Amygdala (tissue), 56 donors: ENCODE measurements at regions not wholly inside any gene's neighbourhood (a gene's known extent, or its start where the extent isn't known, plus 50 kb on each side); places are given as distances from the start of the nearest gene placed in this dataset.

ENCODE experiments used
- DNase-seq, 56 donors: peaks; one replicate each; lab custom pipeline; 2025; lab: John Stamatoyannopoulos, UW

DNA sequence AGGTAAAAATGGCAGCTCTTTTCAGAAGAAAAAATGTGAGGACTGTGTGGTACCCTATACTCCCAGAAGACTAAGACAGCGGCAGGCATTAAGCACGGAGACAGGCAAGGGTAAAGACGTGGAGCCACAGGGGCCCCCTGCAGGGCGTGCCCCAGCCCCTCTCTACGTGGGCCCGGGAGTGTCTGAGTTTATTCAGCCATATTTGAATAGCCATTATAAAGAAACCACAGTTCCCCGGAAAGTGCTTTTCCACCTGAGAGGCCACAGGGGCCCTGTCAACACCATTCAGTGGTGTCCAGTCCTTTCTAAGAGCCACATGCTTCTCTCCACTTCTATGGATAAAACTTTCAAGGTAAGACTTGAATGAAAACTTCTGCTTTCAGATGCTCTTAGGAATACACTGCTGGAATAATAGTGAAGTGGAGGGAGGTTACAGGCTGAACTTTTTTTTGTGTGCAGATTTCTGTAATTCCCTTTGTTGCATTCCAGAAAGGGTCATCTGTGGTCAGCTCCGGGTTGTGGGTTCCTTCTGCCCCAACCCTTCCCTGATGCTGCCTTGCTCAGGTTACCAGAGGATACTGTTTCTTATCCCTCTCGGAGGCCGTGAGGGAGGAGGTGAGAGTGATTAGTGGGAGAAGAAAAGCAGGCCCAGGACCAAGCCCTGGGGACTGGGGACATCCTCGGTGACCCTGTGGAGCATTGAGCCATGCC lies 58.4 kb downstream of the SLC25A47 start:
- DNase-seq = no peak

DNA sequence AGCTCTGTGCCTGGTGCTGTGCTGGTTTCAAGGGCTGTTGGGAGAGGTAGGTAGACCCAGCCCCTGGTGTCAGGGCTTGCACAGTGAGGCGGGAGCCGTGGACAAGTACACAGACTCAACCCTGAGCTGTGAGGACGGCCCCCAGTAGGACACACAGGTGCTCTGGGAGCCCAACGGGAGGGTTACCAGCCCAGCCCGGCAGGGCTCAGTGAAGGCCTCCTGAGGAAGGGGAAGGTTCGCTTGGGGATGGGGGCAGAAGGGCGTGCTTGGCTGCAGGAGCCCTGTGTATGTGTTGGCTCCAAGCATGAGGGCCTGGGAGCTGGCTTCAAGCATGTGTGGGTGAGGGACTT lies 58.9 kb downstream of the SLC25A47 start:
- no peak for DNase-seq

DNA sequence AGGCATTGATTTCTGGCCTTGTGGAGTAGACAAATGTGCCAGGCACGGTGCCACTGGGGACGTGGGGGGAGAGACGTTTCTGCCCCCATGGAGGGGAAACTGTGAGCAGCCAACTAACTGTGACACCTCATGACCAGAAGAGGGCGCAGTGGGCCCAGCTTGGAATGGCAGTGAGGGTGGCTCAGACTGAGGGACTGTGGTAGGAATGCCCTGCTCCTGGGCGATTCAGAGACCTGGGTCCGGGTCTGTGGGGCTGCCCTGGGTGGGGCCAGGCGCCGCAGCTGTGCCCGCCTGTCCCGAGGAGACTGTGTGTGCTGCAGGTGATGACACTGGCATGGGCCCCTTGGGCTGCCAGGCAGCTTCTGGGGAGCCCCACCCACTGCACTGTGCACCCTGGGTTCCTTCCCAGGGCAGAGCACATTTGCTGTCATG lies 60.6 kb downstream of the SLC25A47 start:
- DNase-seq = peak in 24 of 56 donors; percentile 5 to 63 (median 28)

DNA sequence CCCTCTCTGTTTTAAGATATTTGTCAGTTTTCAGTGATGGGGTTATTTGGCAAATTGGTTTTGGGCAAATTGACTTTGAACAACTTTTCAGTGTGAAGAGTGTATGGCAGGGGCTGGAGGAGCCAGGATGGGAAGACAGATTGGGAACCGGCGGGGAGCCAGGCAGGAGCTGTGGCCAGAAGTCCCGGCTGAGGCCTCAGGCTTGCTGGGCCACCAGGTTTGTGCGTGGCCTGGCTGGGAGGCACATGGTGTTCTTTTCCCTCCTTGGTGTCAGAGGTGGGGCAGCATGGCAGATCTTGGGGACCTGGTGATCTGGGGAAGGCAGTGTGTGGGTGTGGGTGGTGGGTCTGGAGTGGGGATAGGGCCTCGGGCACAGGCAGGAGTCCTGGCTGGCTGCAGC lies 61.1 kb downstream of the SLC25A47 start:
- no peak for DNase-seq

DNA sequence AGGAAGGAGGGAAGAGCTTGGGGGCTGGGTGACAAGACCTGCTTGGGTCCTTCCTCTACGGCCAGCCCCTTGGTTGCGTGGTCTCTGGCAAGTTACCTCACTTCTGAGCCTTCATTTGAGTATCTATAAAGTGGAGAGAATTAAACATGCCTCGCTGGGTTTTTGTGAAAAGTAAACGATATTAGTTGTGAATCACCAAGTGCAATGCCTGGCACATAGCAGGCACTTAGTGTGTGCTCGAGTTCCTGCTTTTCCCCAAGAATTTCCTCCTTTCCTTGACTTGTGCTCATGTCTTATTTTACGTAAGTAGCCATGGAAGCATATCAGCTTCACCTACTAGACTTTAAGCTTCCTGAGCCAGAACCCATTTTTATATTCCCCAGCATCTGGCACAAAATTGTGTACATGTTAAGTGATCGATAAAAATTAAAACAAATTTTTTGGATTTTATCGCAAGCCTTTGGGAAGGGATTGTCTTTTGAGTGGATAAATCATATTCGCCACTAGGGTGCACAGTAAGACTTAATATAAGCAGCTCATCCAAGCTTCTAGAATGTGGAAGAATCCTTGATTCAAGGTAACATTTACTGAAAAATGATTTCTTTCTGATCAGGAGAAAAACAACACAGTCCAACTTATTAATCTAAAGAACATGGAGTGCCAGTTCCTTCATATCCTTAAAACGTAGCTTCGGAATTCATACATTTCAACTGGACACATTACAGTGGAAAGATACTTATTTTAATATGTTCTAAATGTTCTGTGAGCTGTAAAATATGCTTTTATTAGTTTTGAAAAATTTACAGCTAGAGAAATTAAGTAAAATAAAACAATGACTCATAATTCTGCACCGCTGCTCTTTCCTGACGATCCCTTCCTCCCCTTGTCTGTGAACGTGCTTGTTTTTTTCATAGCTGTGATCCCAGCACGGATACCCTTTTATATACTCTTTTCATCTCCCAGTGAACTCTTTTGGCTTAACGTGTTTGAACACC lies 62.0 kb downstream of the SLC25A47 start:
- peak in 1 of 56 donors; percentile 55 for DNase-seq

- no peak for DNase-seq
Observed at GRCh38 chr14:100386121-100386520, 63.0 kb downstream of the SLC25A47 start.

DNA sequence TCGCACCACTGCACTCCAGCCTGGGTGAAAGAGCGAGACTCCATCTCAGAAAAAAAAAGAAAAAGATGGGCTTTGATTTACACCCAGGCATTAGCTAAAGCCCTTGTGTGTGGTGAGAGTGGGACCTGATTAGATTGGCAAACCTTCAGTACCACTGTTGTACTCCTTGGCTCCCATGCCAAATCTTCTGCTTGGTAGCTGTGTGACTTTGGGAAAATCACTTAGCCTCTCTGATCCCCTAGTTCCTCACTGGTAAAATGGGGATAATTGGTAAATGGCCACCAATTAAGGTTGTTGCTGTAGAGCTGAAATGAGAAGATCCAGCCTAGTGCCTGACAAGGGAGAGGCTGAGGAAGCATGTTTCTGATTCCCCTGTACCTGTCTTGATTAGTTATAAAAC lies 63.7 kb downstream of the SLC25A47 start:
- DNase-seq = no peak

- no peak for DNase-seq
Observed at GRCh38 chr14:100387450-100387849, 64.3 kb downstream of the SLC25A47 start.

GRCh38 chr14:100388103-100389054 lies 65.2 kb downstream of the SLC25A47 start:
- DNase-seq = peak in 1 of 56 donors; percentile 14

DNA sequence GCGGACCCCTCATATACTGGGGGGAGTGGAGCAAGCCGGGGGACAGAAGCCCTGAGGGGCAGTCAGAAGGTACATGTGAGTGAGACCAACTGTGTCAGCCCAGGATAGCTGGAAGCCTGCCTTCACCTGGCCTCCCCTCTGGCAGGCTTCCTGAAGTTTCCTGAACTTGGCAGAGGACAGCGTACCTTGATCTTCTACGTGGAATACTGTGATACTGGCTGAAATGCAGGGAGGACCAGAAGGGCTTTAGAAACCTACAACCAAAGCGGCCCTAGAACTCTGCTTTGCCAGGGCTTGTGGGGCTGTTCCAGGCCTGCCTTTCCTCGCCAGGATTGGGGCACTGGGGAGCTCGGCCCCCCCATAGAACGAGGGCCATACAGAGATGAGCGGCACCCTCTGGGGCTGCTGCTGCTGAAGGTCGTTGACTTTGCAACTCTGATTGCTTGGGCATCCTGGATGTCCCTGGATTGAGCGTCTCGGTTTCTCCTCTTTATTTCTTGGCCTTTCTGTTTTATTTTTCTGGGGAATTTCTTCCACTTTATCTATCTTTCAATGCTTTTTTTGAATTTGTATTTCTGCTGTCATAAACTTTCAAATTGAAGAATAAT lies 66.5 kb downstream of the SLC25A47 start:
- no peak for DNase-seq

DNA sequence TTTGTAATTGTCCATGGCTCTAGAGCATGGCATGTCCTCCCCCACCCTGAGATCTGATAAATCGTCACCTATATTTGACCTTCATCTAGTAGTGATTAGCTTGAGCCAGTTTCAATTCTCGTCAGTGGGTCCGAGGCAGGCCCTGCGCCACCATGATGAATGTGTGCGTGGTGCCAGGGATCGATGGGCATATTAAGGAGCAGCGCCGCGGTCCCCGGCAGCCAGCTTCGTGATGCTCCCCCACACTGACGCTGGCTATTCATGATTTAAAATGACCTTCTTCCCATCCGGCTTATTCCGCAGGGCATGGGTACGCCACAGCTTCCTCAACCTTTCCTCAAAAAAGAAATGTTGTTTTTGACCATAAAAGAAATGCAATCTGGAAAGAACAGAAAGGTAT lies 68.0 kb downstream of the SLC25A47 start:
- DNase-seq = no peak

DNA sequence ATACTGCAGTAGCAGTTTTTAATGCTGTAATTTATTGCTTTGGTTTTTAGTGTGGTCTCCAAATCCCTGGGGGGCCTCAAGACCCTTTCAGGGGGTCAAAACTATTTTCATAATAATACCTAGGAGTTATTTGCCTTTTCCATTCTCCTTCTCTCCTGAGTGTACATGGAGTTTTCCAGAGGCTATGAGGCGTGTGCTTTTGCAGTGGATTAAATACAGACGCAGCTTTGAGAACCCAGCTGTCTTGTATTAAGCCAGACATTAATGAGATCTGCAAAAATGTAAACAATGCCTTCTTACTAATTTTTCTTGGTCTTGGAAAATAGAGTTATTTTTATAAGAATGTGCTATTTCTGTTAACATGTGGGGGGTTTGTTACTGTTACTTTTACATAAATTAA lies 68.6 kb downstream of the SLC25A47 start:
- no peak for DNase-seq

GRCh38 chr14:100392356-100392755 lies 69.2 kb downstream of the SLC25A47 start:
- no peak for DNase-seq

GRCh38 chr14:100393362-100393761 lies 70.2 kb downstream of the SLC25A47 start:
- DNase-seq = no peak

DNA sequence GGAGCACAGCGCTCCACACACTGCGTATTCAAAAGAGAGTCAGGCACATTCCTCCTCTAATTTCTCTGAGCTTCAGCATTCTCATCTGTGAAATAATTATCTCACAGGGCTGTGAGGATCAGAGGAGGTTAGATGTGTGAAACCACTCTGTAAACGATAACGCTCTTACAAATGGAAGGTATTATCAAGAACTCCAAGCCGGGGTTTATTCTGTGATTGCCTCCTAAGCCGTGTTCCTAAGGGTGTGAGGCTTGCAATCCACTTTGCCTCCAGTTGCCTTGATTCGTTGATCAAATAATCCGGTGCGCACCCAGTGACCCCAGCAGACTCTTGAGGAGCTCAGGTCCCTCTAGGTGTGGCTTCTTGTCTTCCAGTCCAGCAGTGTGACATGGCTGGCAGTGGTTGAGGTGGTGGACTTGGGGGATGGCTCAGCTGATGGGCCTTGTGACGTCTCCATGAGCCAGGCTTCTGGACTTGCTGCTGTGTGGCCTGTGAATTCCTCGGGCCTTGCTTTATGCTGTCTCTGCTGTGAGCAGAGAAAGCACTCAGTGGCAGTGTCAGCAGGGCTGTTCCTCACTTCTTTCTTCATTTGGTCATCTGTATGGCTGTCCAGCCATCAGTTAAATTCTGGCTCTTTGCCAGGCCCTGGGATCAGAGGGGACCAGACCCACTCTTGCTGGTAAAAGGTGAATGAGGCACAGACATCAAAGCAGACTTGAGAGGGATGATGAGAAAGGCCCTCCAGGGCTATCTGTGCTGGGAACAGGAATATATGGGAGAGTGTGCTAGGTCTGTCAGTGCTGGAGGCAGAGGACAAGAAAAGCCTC lies 71.0 kb downstream of the SLC25A47 start:
- no peak for DNase-seq

DNA sequence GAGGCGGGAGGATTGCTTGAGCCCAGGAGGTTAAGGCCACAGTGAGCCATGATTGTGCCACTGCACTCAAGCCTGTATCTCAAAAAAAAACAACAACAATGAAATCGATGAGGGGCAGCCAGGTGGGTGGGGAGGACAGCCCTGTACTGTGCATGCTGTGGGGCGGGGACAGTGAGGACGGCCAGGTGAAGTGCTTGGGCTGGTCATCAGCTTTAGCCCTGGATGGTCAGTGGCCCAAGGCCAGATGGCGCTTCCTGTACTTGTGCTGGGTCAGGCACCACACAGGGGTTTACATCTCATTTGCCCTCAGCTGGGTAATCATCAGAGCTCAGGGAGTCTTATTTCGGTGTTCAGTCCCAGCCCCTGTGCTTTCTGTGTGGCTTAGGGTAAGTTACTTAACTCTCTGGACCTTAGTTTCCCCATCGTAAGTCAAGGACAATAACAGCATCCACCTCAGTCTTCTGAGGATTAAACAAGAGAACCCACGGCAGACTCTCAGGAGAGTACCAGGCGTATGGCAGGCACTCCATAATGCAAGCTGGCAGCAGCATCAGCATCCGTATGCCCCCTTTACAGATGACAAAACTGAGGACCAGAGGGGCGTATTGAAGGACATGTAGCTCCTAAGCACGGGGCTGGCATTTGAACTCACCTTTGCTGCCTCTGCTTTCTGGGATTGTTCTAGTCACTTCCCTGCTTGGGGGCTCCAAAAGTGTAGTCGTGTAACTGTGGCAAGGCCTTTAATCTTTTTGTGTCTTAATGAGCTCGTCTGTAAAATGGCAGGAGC lies 71.9 kb downstream of the SLC25A47 start:
- no peak for DNase-seq

GRCh38 chr14:100396266-100396795 lies 73.2 kb downstream of the SLC25A47 start:
- no peak for DNase-seq

DNA sequence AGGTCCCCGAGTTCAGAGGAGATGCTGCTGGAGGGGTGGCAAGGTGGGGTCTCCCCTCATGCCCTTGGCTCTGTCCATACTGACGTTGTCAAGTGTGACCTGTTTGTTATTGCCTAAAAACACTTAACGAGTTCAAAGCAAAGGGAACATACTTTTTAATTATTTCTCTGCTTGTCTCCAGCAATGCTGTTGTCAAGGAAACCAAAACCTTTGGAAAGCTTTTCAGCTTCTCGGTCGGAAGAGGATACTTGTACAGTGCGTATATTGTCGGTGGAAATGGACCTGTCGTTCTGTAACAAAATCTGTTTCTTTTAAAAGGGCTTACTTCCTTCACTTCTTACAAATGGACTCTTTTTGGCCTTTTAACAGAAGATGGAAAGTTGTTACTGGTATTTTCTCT lies 73.9 kb downstream of the SLC25A47 start:
- DNase-seq = no peak
